ENCODE measurements at regions not wholly inside any gene's neighbourhood (a gene's known extent, or its start where the extent isn't known, plus 50 kb on each side); places are given as distances from the start of the nearest gene placed in this dataset.
"Not testable (repeated sequence)": the region's sequence is repeated elsewhere in the genome, so short reads cannot be mapped to it uniquely, and the experiment has no call there.

DNA sequence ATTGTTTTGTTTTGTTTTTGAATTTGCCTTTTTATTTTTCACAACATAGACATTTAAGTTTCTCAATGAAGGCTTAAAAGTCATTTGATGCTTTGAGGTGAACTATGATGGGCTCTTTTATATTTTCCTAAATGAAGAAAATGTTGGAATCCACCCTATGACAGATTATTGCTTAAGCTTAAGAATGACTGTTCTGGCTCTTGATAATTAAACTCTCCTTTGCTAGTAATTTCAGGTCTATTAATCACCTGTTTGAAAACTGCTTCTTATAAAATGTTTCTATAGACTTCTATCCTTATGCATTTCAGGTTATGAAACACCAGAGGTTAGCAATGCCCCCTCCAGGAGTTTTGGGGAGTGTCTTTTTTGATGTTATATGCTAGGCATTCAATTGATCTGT, 424.1 kb upstream of the DYNLRB2 start:
- no peak for DNase-seq

DNA sequence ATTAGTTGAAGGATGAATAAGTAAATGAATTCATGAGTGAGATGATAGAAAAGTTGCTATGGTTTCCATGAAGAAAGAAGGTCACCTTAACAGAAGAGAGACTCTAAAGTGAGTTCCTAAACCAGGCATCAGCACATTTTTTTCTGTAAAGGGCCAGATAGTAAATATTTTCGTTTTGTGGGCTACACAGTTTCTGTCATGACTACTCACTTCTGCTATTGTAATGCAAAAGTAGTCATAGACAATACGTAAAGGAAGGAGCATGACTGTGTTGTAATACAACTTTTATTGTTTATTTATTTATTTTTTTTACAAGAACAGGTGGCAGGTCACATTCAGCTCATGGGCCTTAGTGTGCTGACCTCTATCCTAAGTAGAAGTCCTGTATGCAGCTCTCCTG, 426.1 kb upstream of the DYNLRB2 start:
- DNase-seq, result no peak

DNA sequence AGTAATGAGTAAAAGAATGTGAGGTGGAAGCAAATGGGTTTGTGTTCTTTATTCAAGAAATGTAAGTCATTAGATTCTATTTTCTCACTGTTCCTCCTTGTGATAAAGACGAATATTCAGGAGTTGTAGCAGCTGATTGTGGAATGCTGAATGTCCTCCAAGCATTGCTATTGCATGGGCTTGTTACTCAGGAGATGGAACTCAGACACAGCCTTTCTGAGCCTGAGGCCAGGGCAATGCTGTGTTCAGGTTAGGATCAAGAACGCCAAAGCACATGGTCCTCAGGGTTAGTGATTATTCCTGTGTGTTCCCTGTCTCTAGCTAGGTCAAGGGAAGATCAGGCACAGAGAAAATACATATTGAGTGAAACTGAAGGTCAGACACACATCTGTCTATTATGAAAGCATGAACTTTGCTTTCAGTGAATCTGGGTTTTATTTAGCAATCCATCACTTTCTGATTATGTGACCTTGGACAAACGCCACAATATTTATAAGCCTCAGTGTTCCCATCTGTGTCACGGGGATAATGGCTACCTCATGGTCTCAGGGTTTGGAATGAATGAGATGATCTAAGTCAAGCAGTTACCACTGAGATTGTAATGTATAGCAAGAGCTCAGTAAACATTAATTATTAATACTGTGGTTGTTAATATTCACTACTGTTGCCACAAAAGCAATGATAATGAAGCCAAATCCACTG, 426.8 kb upstream of the DYNLRB2 start:
- no peak for DNase-seq

GRCh38 chr16:80109581-80109980, 431.2 kb upstream of the DYNLRB2 start:
- DNase-seq, result no peak

- no peak for DNase-seq
Measured at GRCh38 chr16:80107900-80108299, 432.9 kb upstream of the DYNLRB2 start.

DNA sequence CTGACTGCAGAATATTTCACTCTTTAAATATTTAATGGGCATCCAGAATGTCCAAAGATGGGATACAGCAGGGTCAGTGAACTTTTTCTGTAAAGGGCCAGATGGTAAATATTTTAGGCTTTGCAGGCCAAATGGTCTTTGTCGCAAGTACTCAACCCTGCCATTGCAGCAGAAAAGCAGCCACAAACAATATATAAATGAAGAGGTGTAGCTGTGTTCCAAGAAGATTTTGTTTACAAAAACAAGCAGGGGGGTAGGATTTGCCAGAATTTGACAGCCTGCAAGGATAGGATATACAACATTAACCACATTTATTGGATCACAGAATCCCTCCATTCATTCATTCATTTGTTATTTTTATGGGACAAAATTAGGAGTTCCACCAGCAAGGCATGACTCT, 435.0 kb upstream of the DYNLRB2 start:
- no peak for DNase-seq

DNA sequence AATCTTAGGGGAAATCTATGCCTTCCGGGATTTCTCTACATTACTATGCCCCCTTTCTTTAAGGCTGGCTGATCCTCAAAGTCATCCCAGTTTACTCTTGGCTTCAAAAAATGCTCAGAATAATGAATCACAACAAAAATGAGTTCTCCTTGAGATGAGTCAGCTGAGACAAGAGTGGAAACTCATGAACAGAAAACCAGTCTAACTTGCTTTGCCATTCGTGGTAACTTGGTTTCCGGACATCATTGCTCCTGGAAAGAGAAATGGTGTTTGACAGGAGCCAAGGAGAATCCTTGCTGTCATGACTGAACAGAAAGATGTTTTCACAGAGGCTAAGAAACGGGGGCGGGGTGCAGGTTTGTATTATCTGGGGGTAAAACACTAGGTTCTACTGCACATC, 435.6 kb upstream of the DYNLRB2 start:
- no peak for DNase-seq

DNA sequence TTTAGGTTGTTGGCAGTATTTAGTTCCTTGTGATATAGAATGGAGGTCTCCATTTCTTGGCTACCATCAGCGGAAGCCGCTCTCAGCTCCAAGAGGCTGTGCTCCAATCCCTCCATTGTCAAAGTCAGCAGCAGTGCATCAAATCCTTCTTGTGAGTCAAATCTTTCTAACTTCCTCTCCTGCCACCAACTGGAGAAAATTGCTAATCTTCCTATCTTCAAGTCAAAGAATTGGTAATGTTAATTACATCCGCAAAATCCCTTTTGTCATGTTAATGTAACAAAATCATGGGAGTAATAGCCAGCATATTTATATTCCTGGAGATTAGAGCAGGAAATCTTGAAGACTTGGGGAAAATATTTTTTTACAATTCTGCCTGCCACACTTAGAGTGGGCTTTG, 436.4 kb upstream of the DYNLRB2 start:
- DNase-seq, result no peak

DNA sequence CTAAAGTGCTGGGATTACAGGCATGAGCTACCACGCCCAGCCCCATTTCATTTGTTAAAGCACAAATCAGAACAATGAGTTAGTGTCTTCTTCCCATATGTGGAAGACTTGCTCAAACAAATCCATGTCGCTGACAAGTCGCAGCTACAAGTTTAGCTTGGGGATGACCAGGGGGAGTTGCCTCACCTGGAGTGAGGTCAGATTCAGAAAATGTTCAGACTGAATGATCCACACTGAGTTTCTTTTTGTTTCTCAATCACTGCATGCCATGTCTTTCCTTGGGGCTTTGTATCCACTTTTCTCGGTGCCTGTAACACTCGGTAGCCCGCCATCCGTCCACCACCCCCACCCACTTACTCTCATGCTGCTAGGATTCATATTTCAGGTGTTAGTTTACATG, 437.3 kb upstream of the DYNLRB2 start:
- DNase-seq, result no peak

DNA sequence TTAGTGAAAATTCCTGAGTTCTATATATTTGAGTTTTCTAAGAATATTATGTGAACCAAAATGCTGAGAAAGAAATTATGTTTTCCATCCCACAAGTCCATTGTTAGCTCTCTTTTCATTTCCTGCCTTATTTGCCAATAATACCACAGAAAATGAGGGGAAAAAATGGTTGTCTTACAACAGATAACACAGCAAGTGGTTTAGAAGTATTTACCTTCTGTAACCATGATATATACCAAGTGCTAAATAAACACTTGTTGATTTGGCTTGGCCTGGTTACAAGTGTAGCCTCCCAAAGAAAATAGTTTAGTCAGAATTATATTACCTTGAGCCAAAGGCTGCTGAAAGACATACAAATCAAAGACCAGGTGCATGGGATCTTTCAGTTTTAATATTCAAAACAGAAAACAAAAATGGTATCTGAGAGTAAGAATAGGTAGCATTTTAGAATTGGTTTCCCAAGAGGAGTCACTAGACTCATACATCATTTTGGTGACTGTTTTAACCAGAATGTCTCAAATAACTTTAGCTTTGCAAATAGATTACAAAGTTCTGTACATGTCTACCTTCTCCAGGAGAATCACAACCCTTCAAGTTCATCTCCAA, 439.8 kb upstream of the DYNLRB2 start:
- DNase-seq, result no peak

DNA sequence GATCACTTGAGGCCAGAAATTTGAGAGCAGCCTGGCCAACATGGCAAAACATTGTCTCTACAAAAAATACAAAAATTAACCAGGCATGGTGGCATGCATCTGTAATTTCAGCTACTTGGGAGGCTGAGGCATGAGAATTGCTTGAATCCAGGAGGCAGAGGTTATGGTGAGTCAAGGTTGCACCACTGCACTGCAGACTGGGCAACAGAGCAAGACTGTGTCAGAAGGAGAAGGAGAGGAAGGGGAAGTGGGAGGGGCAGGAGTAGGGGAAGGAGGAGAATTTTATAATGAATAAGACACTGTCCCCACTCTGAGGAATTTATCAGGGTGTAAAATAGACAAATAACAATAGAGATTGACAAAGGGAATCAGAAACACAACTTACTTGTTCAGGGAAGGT, 440.6 kb upstream of the DYNLRB2 start:
- DNase-seq, result no peak

DNA sequence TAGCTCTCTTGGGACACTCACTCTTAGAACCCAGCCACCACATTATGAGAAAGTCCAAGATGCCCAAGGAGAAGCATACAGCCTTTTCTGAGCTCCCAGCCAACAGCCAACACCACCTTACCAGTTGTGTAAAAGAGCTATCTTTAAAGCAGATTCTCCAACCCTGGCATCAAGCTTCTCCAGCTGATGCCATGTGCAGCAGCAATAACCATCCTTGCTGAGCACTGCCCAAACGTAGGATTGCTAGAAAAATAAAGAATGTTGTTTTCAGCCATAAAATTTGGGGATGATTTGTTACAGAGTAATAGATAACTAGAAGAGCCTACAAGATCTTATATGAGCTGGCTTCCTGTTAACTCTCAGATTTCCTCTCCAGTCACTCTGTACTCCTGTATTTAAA, 443.7 kb upstream of the DYNLRB2 start:
- no peak for DNase-seq

DNA sequence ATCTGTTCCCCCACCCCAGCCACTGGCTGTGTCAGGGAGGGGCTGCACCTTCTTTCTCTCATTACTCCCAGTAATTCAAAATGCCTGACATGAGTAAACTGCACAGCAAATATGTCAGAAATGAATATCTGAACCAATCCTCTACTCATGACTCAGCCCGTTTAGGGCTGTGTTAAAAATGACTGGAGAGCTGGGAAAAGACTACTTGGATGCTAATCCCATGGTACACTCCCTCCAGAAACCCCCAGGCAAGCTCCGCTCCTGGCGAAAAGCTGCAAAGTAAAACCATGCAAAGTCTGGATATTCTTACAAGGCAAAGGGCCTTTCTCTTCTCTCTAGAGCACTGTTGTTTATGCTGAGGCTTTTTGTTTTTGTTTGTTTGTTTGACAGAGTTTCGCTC, 448.1 kb upstream of the DYNLRB2 start:
- no peak for DNase-seq

- not testable (repeated sequence) for DNase-seq
Measured at GRCh38 chr16:80091453-80091852, 449.3 kb upstream of the DYNLRB2 start.

GRCh38 chr16:80085606-80086005, 455.2 kb upstream of the DYNLRB2 start:
- no peak for DNase-seq

GRCh38 chr16:80084614-80085013, 456.2 kb upstream of the DYNLRB2 start:
- peak; percentile 33 for DNase-seq

GRCh38 chr16:80084163-80084562, 456.6 kb upstream of the DYNLRB2 start:
- DNase-seq, result no peak

- DNase-seq, result no peak
Measured at GRCh38 chr16:80082906-80083305, 457.9 kb upstream of the DYNLRB2 start.

GRCh38 chr16:80081846-80082245, 458.9 kb upstream of the DYNLRB2 start:
- DNase-seq, result no peak

GRCh38 chr16:80080287-80080851, 460.4 kb upstream of the DYNLRB2 start:
- no peak for DNase-seq

DNA sequence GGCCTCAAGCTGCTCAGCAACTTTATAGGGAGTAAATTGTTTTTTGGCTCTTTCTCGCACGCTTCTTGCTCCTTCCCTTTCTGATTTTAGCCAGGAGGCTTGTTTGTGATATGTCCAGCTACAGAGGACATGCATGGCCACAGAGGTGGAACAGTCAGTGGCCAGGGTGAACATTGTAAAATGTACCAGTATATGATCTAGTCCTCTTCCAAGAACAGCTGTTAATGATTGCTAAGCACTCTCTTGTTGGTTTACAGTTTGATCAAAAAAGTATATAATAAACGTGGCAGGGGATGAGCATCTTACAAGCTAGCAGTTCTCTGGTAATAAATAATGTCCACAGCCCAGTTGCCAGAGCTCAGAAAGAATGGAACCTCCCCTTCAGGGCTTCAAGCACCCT, 461.7 kb upstream of the DYNLRB2 start:
- no peak for DNase-seq

GRCh38 chr16:80077696-80078095, 463.1 kb upstream of the DYNLRB2 start:
- no peak for DNase-seq

- no peak for DNase-seq
Measured at GRCh38 chr16:80074329-80074728, 466.5 kb upstream of the DYNLRB2 start.

DNA sequence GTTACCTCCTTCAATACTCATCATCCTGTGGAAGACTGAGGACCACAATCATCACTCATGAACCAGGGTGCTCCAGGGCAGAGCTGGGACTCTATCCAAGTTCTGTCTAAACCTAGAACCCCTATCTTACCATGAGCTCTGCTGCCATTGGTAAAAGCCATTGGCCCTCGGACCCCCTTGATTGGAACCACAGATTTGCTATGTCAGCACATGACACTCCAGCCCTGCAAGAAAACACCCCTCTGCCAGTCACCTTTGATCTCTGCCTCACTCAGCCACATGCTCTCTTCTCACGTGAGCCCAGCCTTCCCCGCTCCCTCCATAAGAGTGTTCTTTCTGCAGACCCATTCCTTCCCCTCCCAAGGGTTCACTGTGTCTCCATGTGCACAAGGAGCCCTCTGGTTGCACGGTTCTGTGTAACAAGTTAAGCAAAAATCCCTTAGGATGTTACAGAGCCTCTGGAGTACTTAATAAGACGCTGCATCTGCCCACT, 468.8 kb upstream of the DYNLRB2 start:
- no peak for DNase-seq

Measured in inflammatory macrophage treated with lipopolysaccharide for 4 hours (primary cell).